ENCODE measurements at regions not wholly inside any gene's neighbourhood (a gene's known extent, or its start where the extent isn't known, plus 50 kb on each side); places are given as distances from the start of the nearest gene placed in this dataset.

- no peak for TF ChIP-seq EZH2 (IDR thresholded peaks at IDR 0.05; ENCODE audit: insufficient read depth, poor library complexity, severe bottlenecking)
- no peak for TF ChIP-seq EZH2phosphoT487 (IDR thresholded peaks at IDR 0.05; ENCODE audit: insufficient read depth, low read depth)
- Histone ChIP-seq H2AFZ (no peak overlapping the region), H3K27ac (no peak overlapping the region), H3K4me2 (ENCODE audit: unreplicated experiment) (no peak overlapping the region), H3K27me3 (replicated peaks; ENCODE audit: insufficient read depth) (no peaks in the 10 kb centered on the region), H3F3A (ENCODE audit: insufficient read depth) (peaks cover 5% of the 10 kb centered on the region), H3K36me3 (ENCODE audit: low read depth) (no peaks in the 10 kb centered on the region), H3K4me1 (ENCODE audit: insufficient read depth) (0 out of 2 replicates have a peak, but pooled peaks cover 6% of the 10 kb centered on the region), H3K9me3 (ENCODE audit: low read depth) (no peaks in the 10 kb centered on the region), H3K79me2 (ENCODE audit: insufficient read depth) (no peaks in the 10 kb centered on the region), H3K4me3 (no peak overlapping the region), H4K20me1 (ENCODE audit: insufficient read depth) (no peaks in the 10 kb centered on the region), H3K9ac (no peak overlapping the region), H3K9me2 (ENCODE audit: insufficient read depth) (no peaks in the 10 kb centered on the region)
- in situ Hi-C loops (cut with MboI) = no loop called here
- no peak for DNase-seq
Measured at GRCh38 chr1:224051086-224051406, 62.9 kb upstream of the FBXO28 start.

- H4K20me1 ChIP-seq (ENCODE audit: insufficient read depth) = no peaks in the 10 kb centered on the region
- no peak for TF ChIP-seq EZH2 (IDR thresholded peaks at IDR 0.05; ENCODE audit: insufficient read depth, poor library complexity, severe bottlenecking)
- TF ChIP-seq EZH2phosphoT487 (IDR thresholded peaks at IDR 0.05; ENCODE audit: insufficient read depth, low read depth) = no peak
- in situ Hi-C loops (cut with MboI) = no loop called here
- H3F3A ChIP-seq (ENCODE audit: insufficient read depth) = peaks cover 5% of the 10 kb centered on the region
- H3K79me2 ChIP-seq (ENCODE audit: insufficient read depth) = no peaks in the 10 kb centered on the region
- no peak overlapping the region for H3K27ac ChIP-seq
- 39 to 42% methylated on average over 2 of the region's 2 CpGs for WGBS, 2 experiments (ENCODE audit: low coverage in 1 of 2, low lambda C conversion rate in 2 of 2, missing lambda C conversion rate in 2 of 2)
- no peak overlapping the region for H3K4me3 ChIP-seq
- no peaks in the 10 kb centered on the region for H3K36me3 ChIP-seq (ENCODE audit: low read depth)
- no peak overlapping the region for H3K4me2 ChIP-seq (ENCODE audit: unreplicated experiment)
- no peak overlapping the region for H3K9ac ChIP-seq
- no peak overlapping the region for H2AFZ ChIP-seq
- H3K4me1 ChIP-seq (ENCODE audit: insufficient read depth) = 0 out of 2 replicates have a peak, but pooled peaks cover 6% of the 10 kb centered on the region
- no peaks in the 10 kb centered on the region for H3K9me2 ChIP-seq (ENCODE audit: insufficient read depth)
- H3K27me3 ChIP-seq (replicated peaks; ENCODE audit: insufficient read depth) = no peaks in the 10 kb centered on the region
- DNase-seq = no peak
- no peaks in the 10 kb centered on the region for H3K9me3 ChIP-seq (ENCODE audit: low read depth)
Measured at GRCh38 chr1:224047538-224047937, 66.4 kb upstream of the FBXO28 start.

GRCh38 chr1:224045556-224045955, 68.4 kb upstream of the FBXO28 start:
- Histone ChIP-seq H3F3A (ENCODE audit: insufficient read depth) (no peaks in the 10 kb centered on the region), H2AFZ (no peak overlapping the region), H3K4me2 (ENCODE audit: unreplicated experiment) (no peak overlapping the region), H3K36me3 (ENCODE audit: low read depth) (no peaks in the 10 kb centered on the region), H4K20me1 (ENCODE audit: insufficient read depth) (no peaks in the 10 kb centered on the region), H3K27me3 (replicated peaks; ENCODE audit: insufficient read depth) (no peaks in the 10 kb centered on the region), H3K9me2 (ENCODE audit: insufficient read depth) (no peaks in the 10 kb centered on the region), H3K27ac (no peak overlapping the region), H3K4me3 (no peak overlapping the region), H3K9me3 (ENCODE audit: low read depth) (no peaks in the 10 kb centered on the region), H3K9ac (no peak overlapping the region), H3K4me1 (ENCODE audit: insufficient read depth) (0 out of 2 replicates have a peak, but pooled peaks cover 4% of the 10 kb centered on the region), H3K79me2 (ENCODE audit: insufficient read depth) (no peaks in the 10 kb centered on the region)
- in situ Hi-C loops (cut with MboI) = no loop called here
- WGBS, 2 experiments (ENCODE audit: low coverage in 1 of 2, low lambda C conversion rate in 2 of 2, missing lambda C conversion rate in 2 of 2) = 63 to 64% methylated on average over 7 of the region's 7 CpGs
- TF ChIP-seq EZH2phosphoT487 (IDR thresholded peaks at IDR 0.05; ENCODE audit: insufficient read depth, low read depth) (no peak), EZH2 (IDR thresholded peaks at IDR 0.05; ENCODE audit: insufficient read depth, poor library complexity, severe bottlenecking) (no peak)
- DNase-seq = no peak

GRCh38 chr1:224044420-224044819, 69.5 kb upstream of the FBXO28 start:
- H3K36me3 ChIP-seq (ENCODE audit: low read depth) = no peaks in the 10 kb centered on the region
- H3K79me2 ChIP-seq (ENCODE audit: insufficient read depth) = no peaks in the 10 kb centered on the region
- no peak overlapping the region for H3K4me3 ChIP-seq
- H4K20me1 ChIP-seq (ENCODE audit: insufficient read depth) = no peaks in the 10 kb centered on the region
- no peaks in the 10 kb centered on the region for H3K9me3 ChIP-seq (ENCODE audit: low read depth)
- no peak for DNase-seq
- TF ChIP-seq EZH2phosphoT487 (IDR thresholded peaks at IDR 0.05; ENCODE audit: insufficient read depth, low read depth) (no peak), EZH2 (IDR thresholded peaks at IDR 0.05; ENCODE audit: insufficient read depth, poor library complexity, severe bottlenecking) (no peak)
- H3K9ac ChIP-seq = no peak overlapping the region
- WGBS, 2 experiments (ENCODE audit: low coverage in 1 of 2, low lambda C conversion rate in 2 of 2, missing lambda C conversion rate in 2 of 2) = 83 to 89% methylated on average over 4 of the region's 4 CpGs
- H3K4me2 ChIP-seq (ENCODE audit: unreplicated experiment) = no peak overlapping the region
- no peak overlapping the region for H3K27ac ChIP-seq
- in situ Hi-C loops (cut with MboI) = no loop called here
- H3K27me3 ChIP-seq (replicated peaks; ENCODE audit: insufficient read depth) = no peaks in the 10 kb centered on the region
- no peaks in the 10 kb centered on the region for H3K4me1 ChIP-seq (ENCODE audit: insufficient read depth)
- H3F3A ChIP-seq (ENCODE audit: insufficient read depth) = no peaks in the 10 kb centered on the region
- no peak overlapping the region for H2AFZ ChIP-seq
- H3K9me2 ChIP-seq (ENCODE audit: insufficient read depth) = no peaks in the 10 kb centered on the region

GRCh38 chr1:224042557-224043118, 71.3 kb upstream of the FBXO28 start:
- WGBS, 2 experiments (ENCODE audit: low coverage in 1 of 2, low lambda C conversion rate in 2 of 2, missing lambda C conversion rate in 2 of 2) = 56 to 61% methylated on average over 3 to 4 of the region's 4 CpGs
- Histone ChIP-seq H3K4me3 (no peak overlapping the region), H4K20me1 (ENCODE audit: insufficient read depth) (no peaks in the 10 kb centered on the region), H2AFZ (no peak overlapping the region), H3K27me3 (replicated peaks; ENCODE audit: insufficient read depth) (no peaks in the 10 kb centered on the region), H3K36me3 (ENCODE audit: low read depth) (no peaks in the 10 kb centered on the region), H3K79me2 (ENCODE audit: insufficient read depth) (no peaks in the 10 kb centered on the region), H3K4me1 (ENCODE audit: insufficient read depth) (no peaks in the 10 kb centered on the region), H3K9me3 (ENCODE audit: low read depth) (no peaks in the 10 kb centered on the region), H3K27ac (no peak overlapping the region), H3K9me2 (ENCODE audit: insufficient read depth) (no peaks in the 10 kb centered on the region), H3F3A (ENCODE audit: insufficient read depth) (no peaks in the 10 kb centered on the region), H3K4me2 (ENCODE audit: unreplicated experiment) (no peak overlapping the region), H3K9ac (no peak overlapping the region)
- no peak for TF ChIP-seq EZH2phosphoT487 (IDR thresholded peaks at IDR 0.05; ENCODE audit: insufficient read depth, low read depth)
- no peak for TF ChIP-seq EZH2 (IDR thresholded peaks at IDR 0.05; ENCODE audit: insufficient read depth, poor library complexity, severe bottlenecking)
- in situ Hi-C loops (cut with MboI) = no loop called here
- DNase-seq = no peak
